ENCODE measurements at regions not wholly inside any gene's neighbourhood (a gene's known extent, or its start where the extent isn't known, plus 50 kb on each side); places are given as distances from the start of the nearest gene placed in this dataset.
A peak's percentile ranks its signal among the peaks of the same experiment; 100 is the strongest.
"Not testable (repeated sequence)": the region's sequence is repeated elsewhere in the genome, so short reads cannot be mapped to it uniquely, and the experiment has no call there.

DNA sequence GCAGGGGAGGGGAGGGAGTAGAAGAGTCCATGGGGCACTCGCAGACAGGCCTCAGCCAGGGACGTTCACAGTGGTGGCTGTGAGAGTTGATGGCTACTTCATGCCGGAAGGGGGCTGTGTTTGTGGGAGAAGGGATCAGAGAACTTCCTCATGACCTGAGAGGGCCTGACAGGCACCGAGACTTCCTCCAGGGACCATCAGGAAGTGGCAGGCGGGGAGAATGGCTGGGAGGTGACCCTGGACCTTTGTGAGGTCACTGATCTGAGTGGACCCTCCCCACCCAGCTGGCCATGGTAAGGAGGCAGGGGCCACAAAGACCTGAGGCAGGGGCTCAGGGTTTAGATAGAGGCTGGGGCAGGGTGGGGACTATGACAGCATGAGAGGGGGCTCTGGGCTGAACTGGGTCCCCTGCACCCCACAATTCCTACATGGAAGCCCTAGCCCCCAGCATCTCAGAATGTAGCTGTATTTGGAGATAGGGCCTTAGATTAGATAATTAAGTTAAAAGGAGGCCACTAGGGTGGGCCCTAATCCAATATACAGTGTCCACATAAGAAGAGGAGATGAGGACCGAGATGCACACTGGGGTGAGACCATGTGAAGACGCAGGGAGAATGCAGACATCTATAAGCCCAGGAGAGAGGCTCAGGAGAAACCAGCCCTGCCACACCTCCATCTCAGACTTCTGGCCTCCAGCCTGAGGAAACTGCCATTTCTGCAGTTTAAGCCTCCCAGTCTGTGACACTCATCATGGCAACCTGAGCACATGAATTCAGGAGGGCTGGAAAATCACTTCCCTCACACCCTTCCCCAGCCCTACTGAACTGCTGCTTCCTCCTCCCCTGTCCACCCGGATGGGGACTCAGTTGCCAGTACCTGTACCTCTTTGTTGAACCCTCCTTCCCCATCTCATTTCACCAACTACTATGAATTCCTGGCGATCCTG, 273.9 kb upstream of the ZNF32 start:
- H3K27me3 ChIP-seq = no peaks in the 10 kb centered on the region
- no peak for TF ChIP-seq POLR2A (IDR thresholded peaks at IDR 0.05)
- TF ChIP-seq, protein P1, sequence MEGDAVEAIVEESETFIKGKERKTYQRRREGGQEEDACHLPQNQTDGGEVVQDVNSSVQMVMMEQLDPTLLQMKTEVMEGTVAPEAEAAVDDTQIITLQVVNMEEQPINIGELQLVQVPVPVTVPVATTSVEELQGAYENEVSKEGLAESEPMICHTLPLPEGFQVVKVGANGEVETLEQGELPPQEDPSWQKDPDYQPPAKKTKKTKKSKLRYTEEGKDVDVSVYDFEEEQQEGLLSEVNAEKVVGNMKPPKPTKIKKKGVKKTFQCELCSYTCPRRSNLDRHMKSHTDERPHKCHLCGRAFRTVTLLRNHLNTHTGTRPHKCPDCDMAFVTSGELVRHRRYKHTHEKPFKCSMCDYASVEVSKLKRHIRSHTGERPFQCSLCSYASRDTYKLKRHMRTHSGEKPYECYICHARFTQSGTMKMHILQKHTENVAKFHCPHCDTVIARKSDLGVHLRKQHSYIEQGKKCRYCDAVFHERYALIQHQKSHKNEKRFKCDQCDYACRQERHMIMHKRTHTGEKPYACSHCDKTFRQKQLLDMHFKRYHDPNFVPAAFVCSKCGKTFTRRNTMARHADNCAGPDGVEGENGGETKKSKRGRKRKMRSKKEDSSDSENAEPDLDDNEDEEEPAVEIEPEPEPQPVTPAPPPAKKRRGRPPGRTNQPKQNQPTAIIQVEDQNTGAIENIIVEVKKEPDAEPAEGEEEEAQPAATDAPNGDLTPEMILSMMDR (IDR thresholded peaks at IDR 0.05) = peak in 5 of 12 donors; percentile 5 to 27 (median 23)
- DNase-seq = no peak
- H3K36me3 ChIP-seq = no peaks in the 10 kb centered on the region
- 55 to 79% (median 69%) methylated on average over 9 of the region's 9 CpGs for WGBS, 4 donors
- H3K27ac ChIP-seq = no peak overlapping the region
- peaks cover 0 to 14% (median 0%) of the 10 kb centered on the region in 12 donors for H3K9me3 ChIP-seq
- peak in 3 of 4 donors; percentile 28 to 68 (median 31) for ATAC-seq
- peaks cover 0 to 15% (median 0%) of the 10 kb centered on the region in 12 donors for H3K4me1 ChIP-seq
- intact Hi-C loops (cut with DNase I) = loop anchor here in 6 of 10 donors (10.0 kb wide), 2 partner anchors 392 to 462 kb away; partner anchors contain the start of gene CXCL12 (in 4 of the 6)
- H3K4me3 ChIP-seq = no peak overlapping the region

DNA sequence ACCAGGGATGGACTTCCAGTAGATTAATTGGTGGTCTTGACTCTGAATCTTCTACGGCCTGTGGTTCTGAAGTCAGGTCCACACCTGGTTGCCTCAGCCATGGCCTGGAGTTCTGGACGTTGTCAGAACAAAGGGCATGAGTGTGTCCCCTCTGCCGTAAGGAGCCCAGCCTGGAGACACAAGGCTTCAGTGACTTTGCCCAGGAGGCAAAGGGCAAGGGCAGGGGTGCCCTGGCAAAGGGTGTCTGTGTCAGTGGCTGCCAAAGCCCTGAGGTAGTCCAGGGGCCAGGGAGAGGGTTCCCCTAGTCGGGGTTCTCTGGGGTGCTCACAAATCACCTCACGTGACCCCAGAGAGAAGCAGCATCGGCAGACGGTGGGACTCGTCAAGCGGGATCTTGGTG, 273.2 kb upstream of the ZNF32 start:
- no peaks in the 10 kb centered on the region for H3K27me3 ChIP-seq
- H3K9me3 ChIP-seq = peaks cover 0 to 14% (median 0%) of the 10 kb centered on the region in 12 donors
- H3K4me3 ChIP-seq = no peak overlapping the region
- 84 to 87% (median 85%) methylated on average over 9 of the region's 9 CpGs for WGBS, 4 donors
- no peaks in the 10 kb centered on the region for H3K36me3 ChIP-seq
- H3K4me1 ChIP-seq = peaks cover 0 to 15% (median 0%) of the 10 kb centered on the region in 12 donors
- ATAC-seq (peak in 1 of 4 donors; percentile 29), DNase-seq (no peak)
- intact Hi-C loops (cut with DNase I) = loop anchor here in 6 of 10 donors (10.0 kb wide), 2 partner anchors 393 to 463 kb away; partner anchors contain the start of gene CXCL12 (in 4 of the 6)
- TF ChIP-seq, protein P1 (IDR thresholded peaks at IDR 0.05) = no peak
- TF ChIP-seq POLR2A (IDR thresholded peaks at IDR 0.05) = no peak
- H3K27ac ChIP-seq = no peak overlapping the region

DNA sequence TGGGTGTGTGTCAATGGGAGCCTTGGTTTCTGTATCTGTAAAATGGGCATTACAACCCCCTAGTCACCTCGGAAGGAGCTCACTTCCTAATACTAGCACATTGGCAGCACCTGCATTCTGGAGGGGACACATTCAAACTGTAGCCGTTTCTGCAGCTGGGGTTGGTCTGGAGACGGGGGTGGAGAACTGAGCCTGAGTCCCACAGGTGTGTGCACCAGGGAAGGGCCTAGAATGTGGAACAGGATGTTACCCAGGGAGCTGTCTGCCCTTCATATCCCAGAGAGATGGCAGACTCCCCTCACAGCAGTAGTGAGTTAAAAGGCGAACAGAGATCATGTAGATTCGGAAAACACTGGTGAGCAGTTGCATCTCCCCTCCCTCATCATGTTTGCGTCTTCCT, 272.8 kb upstream of the ZNF32 start:
- H3K4me3 ChIP-seq = no peak overlapping the region

DNA sequence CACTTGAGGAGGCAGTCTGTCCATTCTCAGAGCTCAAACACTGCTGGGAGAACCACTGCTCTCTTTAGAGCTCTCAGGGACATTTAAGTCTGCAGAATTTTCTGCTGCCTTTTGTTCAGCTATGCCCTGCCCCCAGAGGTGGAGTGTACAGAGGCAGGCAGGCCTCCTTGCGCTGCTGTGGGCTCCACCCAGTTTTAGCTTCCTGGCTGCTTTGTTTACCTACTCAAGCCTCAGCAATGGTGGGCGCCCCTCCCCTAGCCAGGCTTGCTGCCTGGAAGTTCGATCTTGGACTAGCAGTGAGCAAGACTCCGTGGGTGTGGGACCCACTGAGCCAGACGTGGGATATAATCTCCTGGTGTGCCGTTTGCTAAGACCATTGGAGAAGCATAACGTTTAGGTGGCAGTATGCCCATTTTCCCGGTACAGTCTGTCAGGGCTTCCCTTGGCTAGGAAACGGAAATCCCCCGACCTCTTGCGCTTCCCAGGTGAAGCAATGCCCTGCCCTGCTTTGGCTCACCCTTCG, 271.6 kb upstream of the ZNF32 start:
- not testable (repeated sequence) for H3K27ac ChIP-seq, H3K36me3 ChIP-seq, H3K4me3 ChIP-seq, ATAC-seq, DNase-seq, H3K27me3 ChIP-seq
- intact Hi-C loops (cut with DNase I) = loop anchor here in 6 of 10 donors (10.0 kb wide), 2 partner anchors 395 to 465 kb away; partner anchors contain the start of gene CXCL12 (in 4 of the 6)
- whole genome bisulfite sequencing, 4 donors = 71 to 93% (median 86%) methylated on average over 12 of the region's 12 CpGs
- H3K4me1 ChIP-seq = peaks cover 0 to 15% (median 0%) of the 10 kb centered on the region in 12 donors
- H3K9me3 ChIP-seq = peaks cover 0 to 14% (median 0%) of the 10 kb centered on the region in 12 donors

More for the DNA sequence above, 272.8 kb upstream of the ZNF32 start:
- TF ChIP-seq POLR2A (IDR thresholded peaks at IDR 0.05) = no peak
- TF ChIP-seq, protein P1 (IDR thresholded peaks at IDR 0.05) = no peak
- DNase-seq (no peak), ATAC-seq (no peak)
- no peaks in the 10 kb centered on the region for H3K36me3 ChIP-seq
- peaks cover 0 to 14% (median 0%) of the 10 kb centered on the region in 12 donors for H3K9me3 ChIP-seq
- H3K27ac ChIP-seq = no peak overlapping the region
- peaks cover 0 to 15% (median 0%) of the 10 kb centered on the region in 12 donors for H3K4me1 ChIP-seq
- intact Hi-C loops (cut with DNase I) = loop anchor here in 6 of 10 donors (10.0 kb wide), 2 partner anchors 393 to 463 kb away; partner anchors contain the start of gene CXCL12 (in 4 of the 6)
- no peaks in the 10 kb centered on the region for H3K27me3 ChIP-seq
- WGBS, 4 donors = 95 to 100% (median 97%) methylated on average over 5 to 6 of the region's 6 CpGs
